HG03108 (cell line): ENCODE measurements at regions not wholly inside any gene's neighbourhood (a gene's known extent, or its start where the extent isn't known, plus 50 kb on each side); places are given as distances from the start of the nearest gene placed in this dataset.
"Not testable (repeated sequence)": the region's sequence is repeated elsewhere in the genome, so short reads cannot be mapped to it uniquely, and the experiment has no call there.

Experiments used
- ATAC-seq: cut with Tn5 transposase; IDR thresholded peaks from one replicate; pipeline ENCODE4 v1.9.1; 2021; ENCODE audit warnings: moderate library complexity; ENCODE audit not compliant: unreplicated experiment

DNA sequence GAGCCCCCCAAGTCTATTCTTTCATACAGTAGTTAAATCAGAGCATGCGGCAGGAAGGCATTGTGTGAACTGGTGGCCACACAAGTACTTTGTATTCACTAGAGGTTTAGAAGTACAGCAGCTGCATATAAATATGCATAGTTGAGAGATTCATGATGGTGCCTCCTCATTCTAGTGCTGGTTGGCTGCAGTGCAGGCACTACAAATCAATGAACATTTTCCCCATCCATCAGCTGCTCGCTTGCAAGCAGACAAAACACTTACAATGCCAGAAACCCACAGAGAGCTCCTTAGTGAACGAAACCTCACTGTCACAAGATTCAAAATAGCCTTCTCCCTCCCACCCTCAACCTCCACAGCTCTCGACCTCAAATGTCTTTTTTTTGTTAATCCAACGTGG, 726.2 kb downstream of the USP25 start:
- no peak for ATAC-seq

DNA sequence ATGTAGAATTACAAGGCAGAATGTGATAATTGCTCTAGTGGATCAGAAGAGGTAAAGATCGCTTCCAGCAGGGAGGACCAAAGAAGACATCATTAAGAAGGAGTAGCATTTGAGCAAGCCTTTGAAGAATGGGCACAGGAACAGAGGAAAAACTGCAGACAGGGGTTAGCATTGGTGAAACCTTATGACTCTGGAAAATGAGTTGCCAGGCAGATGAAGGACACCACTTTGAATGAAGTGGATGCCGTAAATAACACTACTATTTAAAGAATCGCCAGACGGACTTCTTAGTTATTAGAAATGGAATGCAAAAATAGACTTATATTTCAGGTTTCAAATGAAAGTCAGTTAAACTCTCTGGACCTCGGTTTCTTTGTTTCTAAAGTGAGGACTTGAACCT, 727.7 kb downstream of the USP25 start:
- ATAC-seq = no peak

DNA sequence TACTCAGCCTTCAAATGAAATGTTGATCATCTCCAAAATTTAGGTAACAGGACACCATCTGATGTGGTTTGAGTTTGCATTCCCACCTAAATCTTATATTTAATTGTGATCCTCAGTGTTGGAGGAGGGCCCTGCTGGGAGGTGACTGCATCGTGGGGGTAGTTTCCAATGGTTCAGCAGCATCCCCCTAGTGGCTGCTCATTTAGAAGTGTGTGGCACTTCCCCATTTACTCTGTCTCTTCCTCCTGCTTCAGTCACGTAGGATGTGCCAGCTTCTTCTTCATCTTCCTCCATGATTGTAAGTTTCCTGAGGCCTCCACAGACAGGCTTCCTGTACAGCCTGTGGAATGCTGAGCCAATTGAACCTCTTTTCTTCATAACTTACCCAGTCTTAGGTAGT, 731.2 kb downstream of the USP25 start:
- no peak for ATAC-seq

DNA sequence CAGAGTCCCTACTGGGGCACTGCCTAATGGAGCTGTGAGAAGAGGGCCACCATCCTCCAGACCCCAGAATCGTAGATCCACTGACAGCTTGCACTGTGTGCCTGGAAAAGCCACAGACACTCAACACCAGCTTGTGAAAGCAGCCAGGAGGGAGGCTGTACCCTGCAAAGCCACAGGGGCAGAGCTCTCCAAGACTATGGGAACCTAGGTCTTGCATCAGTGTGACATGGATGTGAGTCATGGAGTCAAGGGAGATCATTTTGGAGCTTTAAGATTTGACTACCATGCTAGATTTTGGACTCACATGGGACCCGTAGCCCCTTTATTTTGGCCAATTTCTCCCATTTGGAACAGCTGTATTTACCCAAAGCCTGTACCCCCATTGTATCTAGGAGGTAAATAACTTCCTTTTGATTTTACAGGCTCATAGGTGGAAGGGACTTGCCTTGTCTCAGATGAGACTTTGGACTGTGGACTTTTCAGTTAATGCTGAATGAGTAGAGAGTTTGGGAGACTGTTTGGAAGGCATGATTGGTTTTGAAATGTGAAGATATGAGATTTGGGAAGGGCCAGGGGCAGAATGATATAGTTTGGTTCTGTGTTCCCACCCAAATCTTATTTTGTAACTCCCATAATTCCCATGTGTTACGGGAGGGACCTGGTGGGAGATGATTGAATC, 734.6 kb downstream of the USP25 start:
- not testable (repeated sequence) for ATAC-seq

DNA sequence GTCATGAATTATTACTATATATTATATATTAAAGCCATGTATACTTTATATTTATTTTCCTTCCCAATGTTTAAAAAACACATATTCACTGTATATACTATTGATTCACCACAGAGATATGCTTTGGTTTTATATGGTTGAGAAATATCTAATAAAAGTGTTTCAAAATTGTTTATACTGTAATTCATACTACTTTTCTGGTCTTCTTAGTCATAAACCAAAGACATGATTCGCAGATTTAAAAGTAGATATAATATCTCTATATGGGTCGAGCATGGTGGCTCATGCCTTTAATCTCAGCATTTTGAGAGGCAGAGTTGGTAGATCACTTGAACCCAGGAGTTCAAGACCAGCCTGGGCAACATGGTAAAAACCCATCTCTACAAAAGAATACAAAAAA, 738.4 kb downstream of the USP25 start:
- ATAC-seq = no peak

DNA sequence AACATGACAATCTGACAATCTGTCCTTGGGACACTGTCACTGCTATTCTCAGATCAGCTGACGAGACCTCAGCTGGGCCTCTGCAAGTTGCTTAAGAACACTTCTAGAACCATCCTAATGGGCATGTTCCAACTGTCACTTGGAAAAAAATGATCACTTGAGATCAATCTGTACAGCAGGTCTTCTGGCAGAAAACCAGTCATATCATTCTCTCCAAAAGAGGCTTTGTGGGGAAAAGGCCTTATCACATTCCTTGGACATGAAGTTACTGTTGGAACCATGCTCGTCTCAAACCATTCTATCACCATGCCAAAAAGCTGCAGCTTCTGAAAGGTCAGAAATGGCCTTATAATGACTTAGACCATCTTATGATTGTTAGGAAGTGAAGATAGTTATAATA, 744.2 kb downstream of the USP25 start:
- ATAC-seq = no peak

DNA sequence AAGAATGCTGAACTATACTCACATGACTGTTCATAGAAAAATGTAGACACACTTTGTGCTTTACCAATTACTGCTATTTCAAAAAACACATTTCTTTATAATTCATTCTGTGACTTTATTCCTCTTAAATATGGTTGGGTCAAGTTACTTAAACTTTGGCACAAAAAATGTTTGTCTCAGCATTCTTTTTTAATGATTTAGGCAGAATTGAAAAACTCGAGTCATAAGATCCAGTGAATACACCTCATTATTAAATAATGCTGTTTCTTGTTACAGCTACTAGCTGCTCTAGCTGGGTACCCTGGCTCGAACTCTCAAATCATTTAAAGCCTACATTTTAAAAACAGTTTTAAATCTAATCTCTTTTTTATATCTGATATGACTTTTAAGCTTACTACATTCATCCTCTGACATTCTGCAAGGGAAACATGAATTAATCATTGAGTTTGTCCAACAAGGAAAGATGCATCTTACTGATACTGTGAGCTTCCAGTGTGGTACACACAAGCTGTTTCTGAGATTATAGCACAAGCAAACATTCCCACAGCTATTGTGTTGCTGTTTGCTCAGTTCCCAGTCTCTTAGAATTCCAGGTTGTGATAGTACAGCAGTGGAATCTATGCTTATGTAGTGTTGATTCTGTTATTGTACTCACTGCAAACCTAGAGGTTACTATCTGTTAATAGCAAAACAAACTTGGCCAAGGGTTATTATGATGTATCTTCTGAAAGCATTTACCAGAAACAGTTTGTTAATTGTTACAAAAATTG, 746.5 kb downstream of the USP25 start:
- ATAC-seq = no peak

DNA sequence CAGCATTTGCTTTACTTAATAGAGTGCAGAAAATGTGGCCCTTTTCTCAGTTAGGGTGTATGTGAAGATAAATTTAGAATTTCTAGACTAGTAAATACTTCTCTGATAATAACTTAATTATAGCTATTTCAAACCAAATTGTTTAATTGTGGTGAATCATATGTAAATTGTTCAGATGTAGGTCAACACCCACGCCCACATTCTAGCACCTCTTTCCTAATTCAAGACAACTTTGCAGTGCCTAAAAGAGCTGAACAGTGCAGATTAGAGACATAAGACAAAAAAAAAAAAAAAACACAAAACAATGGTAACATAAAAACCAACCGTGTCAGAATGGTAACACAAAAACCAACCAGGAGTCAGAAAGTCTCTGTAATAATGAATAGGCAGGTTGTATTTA, 758.3 kb downstream of the USP25 start:
- no peak for ATAC-seq

DNA sequence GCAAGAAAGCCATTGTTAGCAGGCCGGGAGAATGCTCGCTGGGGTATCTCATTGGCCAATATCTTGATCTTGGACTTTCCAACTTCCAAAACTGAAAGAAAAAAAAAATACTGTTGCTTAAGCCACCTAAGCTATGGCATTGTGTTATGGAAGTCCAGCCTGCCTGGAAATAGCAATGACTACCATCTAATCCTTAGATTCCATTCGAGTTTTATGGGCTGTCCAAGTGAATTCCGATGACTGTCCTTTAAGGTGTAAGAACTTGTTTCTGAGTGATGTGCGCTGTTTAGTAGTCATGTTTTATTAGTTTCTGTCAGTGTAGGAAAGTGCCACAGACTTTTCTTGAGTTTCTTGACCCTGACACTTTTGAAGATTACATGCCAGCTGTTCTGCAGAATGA, 762.6 kb downstream of the USP25 start:
- ATAC-seq = no peak

DNA sequence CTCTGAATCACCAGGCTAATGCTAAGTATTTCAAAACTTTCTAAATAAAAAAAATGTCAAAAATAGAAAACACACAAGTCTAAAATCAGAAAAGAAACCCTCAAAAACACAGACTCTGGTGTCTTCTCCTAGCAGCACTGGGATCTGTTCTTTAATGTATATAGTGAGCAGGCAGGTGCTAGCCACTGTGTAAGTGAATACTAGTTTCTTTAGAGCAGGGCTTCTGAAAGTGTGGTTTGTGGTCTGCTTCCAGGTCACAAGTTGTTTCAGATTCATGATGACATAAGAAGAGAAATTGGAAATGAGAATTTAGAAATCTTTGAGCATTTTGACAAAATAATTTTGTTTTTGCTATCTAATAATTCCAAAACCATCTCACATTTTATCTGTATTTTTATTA, 763.1 kb downstream of the USP25 start:
- no peak for ATAC-seq

DNA sequence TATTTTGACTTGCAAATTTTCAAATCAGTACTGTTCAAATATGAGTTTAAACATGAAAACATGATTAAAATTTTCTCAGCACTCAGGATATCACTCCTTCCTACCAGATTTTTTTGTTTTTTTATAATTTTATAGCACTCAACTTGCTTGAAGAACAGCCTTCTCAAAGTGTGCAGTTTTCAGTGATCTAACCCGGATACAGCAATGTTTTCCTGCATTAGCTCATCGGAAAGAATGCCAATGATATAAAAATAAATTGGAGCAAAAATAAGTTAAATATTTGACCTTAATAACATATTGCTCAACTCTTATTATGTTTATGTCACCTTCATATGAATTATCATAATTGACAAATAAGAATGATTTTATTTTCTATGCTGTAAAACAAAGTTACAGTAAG, 766.8 kb downstream of the USP25 start:
- ATAC-seq = no peak

DNA sequence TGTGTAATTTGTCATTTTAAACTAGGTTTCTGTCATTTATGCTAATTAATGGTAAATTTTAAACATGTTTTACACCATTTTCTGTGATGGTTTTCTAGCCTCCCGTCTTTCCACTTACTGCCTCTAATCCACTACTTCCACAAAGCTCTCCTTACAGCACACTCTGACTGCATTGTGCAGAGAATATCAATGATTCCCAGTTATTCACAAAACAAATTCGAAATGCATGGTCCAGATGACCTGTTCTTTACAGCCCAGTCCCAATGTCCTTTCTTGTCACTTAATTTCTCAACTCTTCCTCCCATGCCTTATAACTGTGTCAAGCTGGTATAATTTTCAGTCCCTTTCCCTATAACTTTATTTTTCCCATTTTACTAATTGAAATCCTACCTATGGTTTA, 770.5 kb downstream of the USP25 start:
- no peak for ATAC-seq

DNA sequence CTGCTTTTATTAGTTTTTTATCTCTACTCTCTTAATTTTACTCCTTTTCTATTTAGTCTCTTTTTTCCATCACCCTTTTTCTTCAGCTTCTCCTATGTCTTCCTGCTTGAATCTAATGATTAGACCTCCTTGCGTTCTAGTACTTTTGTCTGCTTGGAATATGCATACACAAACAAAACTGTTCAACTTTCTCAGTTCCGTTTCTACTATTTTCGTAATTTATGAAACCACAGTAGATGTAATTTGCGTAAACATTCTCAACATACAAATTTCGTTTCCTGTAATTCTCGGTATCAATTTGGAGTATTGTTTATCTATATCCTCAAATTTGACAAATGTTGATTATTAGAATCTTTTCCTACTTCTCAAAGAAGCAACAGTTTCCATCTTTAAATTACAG, 772.5 kb downstream of the USP25 start:
- no peak for ATAC-seq

DNA sequence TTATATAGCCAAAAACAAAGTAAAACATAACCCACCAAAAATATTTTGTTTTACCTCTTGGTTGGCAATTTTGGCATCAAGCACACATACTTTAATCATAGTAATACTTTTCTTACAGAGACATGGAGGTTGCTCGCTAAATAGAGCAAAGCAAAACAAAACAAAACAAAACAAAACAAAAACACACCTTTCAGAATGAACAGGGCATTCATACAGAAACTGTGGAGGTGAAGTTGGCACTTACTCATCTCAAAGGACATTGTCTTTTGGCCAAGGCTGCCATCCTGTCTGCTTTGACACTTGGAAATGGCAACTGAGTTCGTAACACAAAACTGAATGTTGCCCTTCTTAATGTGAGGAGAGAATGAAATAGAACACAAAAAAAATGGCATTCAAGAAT, 773.1 kb downstream of the USP25 start:
- ATAC-seq = no peak

DNA sequence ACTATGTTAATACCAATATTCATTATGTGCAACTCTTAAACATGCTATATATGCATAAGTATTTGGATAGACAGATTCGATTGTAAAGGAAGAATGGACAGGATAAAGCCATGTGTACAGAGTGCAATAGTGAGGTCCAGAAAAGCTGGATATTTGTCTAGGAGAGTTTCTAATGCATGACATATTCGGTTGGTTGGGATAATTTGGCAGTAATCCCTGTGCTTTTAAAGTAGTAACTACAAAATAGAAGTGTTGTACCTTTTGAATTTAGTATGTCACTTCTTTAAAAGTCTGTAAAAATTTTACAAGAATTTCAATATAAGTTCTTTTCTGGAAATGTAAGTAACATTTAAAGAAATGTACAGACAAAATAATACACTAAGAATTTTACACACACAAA, 774.5 kb downstream of the USP25 start:
- ATAC-seq = no peak

DNA sequence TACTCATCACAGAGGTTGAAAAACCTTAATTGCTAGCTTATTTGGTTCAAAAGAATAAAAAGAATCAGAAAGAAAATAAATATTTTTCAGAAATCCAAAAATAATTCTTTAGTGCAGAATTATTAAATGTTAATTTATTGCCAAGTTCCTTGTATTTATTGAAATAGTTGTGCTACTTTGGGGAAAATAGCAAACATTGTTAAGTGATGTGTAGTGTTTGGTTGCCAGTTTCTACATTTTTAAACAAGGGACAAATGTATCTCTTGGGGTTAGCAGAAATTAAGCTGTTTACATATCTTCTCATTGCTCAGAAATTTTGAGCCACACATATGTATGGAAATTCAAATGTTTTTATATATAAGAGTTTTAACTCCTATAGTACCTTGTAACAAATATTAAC, 775.0 kb downstream of the USP25 start:
- no peak for ATAC-seq

DNA sequence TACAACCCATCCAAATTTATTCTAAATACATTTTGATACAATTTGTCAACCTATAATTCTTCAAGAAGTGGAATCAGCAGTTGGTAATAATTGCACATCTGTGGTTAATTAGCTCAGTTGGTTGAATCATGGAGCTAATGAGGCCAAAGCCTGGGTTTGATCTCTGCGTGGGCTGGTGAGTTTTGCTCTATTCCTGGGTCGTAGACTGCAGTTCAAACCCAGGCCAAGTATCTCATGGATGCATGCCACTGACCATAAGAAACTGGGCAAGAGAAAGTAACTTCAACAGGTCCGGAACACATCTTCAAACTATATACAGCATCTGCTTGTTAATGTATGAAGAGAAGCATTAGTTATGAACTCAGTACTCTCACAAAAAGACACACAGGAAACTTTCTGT, 779.7 kb downstream of the USP25 start:
- ATAC-seq = no peak

DNA sequence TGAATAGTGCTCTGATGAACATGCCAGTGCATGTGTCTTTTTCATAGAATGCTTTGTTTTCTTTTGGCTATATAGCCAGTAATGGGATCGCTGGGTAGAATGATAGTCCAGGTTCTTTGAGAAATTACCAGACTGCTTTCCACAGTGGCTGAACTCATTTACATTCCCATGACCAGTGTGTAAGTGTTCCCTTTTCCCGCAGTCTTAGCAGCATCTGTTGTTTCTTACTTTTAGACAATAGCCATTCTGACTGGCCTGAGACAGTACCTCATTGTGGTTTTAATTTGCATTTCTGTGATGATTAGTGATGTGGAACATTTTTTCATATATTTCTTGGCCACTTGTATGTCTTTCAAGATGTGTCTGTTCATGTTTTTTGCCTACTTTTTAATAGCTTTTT, 784.5 kb downstream of the USP25 start:
- ATAC-seq = no peak

DNA sequence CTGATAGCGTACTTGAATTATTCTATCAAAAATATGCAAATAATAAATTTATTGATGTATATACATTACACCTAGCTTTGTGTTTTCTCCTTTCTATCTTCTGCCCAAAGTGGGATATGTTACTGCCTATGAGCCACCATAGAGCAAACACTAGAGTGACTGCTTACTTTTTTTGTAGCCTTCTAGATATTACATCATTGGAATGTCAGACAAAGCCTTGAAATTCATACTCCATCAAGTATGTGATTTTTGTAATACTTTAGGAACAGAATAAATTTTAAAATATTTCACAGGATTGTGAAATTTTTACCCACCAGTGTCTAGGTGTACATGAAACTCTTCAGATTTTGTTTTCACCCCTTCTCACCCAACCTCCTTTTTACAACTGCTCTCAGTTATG, 787.6 kb downstream of the USP25 start:
- ATAC-seq = no peak

DNA sequence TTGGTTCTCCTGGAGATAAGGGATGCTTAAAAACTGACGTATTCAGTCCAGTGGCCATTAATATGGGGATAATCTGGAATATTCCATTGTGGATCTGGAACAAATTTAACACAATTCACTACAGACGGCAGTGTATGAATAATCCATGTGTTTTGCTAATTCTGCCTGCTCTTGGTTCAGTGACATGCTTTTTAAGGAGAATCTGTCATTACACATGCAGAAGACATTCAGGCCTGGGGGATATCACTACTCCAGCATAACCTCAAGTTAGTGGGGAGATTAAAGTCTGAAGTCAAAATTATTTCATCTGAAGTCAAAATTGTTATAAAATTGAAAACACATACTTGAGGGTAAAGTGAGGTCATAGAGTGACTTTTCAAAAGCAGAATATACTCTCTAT, 789.3 kb downstream of the USP25 start:
- ATAC-seq = no peak

DNA sequence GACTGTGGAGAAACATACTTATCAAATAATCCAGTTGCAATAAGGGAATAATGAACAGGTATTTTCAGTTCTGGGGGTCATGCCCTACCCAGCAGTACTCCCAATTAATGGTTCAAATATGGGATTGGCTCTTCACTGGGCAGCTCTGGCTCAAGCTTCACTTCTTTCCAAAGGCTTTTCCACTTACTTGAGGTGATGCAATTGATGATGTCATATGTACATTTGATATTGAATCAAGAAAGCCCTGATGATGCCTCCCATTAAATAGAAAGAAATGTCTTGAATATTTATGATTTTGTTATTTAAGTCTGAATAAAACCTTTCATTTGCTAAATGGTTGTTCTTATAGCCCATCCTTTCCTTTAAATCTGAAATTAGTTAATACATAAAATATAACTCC, 789.9 kb downstream of the USP25 start:
- ATAC-seq = no peak

DNA sequence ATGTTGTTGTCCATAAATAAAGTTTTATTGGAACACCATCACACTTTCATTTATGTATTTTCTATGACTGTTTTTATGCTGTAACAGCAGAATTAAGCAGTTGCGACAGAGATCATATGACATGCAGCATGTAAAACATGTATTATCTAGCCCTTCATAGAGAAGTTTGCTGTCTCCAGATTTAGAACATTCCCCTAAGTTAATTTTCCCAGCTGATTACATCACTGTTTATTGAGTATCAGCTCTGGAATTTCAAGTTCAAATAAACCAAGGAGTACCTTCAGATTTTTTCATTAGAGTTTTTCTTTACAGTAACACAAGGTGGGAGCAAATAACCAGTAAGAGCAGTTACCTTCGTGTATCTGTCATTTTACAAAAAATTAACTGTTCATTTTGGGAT, 792.8 kb downstream of the USP25 start:
- no peak for ATAC-seq

DNA sequence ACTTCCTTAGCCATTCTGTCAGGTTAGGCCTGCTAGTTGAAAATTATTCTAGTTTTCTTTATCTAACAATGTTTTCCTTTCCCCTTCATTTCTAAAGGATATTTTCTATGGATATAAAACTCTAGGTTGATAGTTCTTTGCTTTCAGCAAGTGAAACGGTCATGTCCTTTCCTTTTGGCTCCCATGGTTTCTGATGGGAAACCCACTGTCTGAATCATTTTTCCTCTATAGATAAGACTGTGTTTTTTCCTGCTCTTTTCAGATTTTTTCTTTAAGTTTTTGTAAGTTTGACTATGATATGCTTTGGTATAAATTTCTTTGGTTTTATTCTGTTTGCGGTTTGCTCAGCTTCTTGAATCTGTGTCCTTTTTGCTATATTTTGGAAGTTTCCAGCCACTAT, 800.9 kb downstream of the USP25 start:
- no peak for ATAC-seq
